ENCODE measurements at regions not wholly inside any gene's neighbourhood (a gene's known extent, or its start where the extent isn't known, plus 50 kb on each side); places are given as distances from the start of the nearest gene placed in this dataset.
A peak's percentile ranks its signal among the peaks of the same experiment; 100 is the strongest.

DNA sequence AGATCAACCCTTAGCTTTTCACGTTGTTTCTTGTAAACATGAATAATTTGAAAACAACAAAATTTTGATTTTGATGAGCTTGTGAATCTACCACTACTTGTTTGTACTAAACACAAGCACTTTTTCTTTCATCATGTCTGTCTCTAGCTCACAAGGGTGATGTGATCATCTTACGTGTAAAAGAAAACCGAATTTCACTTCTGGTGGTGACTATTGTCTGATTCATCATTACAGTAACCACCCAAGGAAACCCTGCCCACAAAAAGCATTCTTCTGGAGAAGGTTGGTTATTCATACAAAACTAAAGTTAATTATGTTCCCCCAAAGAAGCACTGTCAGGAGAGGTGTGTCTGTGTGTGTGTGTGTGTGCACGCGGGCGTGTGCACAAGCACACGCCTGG lies 285.4 kb downstream of the ZNF516 start:
- intact Hi-C loops (cut with DNase I), result no loop called here
- no peak for DNase-seq
- no peak for ATAC-seq

DNA sequence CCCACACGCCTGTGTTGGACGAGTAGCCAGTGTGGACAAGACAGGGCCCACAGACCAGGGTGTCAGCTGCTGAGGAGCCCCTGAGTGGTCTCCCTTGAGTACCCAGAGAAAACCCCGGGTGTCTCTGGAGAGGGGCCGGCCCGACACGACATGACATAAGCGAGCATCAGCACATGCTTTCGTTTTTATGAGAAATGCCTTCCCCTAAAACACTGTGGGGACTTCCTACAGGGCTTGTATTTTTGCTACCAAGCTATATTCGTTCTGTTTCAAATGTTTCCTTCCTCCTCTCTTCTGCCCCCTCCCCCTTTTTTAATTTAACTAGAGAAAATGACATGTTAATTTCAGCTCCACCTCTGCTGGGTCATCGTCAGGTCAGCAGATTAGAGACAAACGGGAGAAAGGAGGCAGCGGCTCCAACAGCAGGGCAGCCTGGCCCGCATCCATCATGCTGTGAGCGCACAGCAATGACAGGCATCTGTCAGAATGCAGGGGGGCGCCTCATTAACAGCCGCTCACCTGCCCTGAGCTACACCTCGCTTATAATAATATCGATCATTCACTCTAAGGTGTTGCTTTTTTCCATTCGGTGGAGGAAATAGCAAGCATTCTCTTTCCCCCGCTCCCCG lies 286.2 kb downstream of the ZNF516 start:
- no peak for DNase-seq
- intact Hi-C loops (cut with DNase I), result no loop called here
- ATAC-seq, result peak in 1 of 2 donors; percentile 71

DNA sequence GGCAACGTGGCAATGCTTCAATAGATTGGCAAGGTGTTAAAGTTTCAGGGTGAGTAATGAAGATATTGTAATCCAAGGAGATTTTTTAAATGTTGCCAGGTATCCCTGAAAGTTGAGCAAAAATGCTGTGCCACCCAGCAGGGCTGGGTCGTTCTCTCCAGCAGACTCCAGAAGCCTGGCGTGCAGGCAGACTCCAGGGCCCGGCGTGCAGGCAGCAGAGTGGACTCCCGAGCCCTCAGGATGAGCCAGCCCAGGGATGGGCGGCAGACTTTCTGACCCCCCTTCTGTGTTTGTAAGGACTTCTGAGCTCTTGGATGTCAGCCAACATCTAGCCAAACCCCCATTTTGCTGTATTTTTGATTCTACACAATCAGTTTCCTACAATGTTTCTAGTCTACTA lies 289.1 kb downstream of the ZNF516 start:
- DNase-seq (no peak), ATAC-seq (no peak)
- intact Hi-C loops (cut with DNase I), result no loop called here

DNA sequence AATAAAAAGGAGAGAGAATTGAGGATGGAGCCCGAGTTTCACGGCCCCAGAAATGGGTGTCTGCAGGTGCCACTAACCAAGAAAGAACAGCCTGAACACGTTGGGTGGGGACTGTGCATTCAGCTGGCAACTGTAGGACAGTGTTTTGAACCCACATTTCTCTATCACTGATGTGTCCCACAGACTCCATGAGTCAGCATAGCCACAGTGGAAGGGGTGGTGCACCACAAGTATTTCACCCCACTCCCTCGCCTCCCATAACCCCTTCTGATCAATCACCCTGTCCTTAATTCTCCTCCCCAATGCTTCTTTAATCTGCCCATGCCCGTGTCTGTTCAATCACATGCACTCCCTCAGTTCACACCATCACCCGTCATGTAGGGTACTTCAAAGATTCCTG lies 291.5 kb downstream of the ZNF516 start:
- intact Hi-C loops (cut with DNase I), result no loop called here
- ATAC-seq (no peak), DNase-seq (no peak)

DNA sequence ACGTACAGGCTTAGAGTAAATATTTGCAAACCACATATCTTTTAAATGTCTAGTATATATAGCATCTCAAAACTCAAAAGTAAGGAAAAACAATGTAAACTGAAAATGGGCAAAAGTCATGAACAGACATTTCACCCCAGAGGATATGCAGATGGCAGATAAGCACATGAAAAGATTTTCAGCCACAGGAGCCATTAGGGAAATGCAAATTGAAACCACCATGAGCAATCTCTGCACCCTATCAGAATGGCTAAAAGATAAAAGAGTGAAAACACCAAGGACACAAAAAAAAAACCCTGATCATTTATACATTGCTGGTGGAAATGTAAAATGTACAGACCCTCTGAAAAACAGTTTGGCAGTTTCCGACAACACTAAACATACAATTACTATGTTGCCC lies 292.7 kb downstream of the ZNF516 start:
- ATAC-seq, result no peak
- intact Hi-C loops (cut with DNase I), result no loop called here

DNA sequence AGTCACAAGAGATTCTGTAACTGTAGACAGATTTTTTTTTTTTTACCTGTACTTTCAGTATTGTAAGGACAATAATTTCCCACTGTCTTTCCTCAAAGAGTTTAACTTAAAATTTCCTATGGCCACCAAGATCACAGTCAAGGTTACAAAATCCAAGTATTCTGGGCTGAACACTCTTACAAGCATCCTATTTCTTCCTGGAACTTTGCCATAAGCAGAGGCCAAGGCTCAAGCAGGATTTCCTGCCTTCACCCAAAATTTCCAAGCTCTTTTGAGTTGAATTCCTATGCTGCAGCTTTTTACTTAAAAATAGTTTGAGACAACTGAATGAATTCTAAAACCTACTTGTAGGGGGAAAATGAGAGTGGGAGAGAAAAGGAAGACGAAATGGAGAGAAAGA lies 299.4 kb downstream of the ZNF516 start:
- DNase-seq (no peak), ATAC-seq (no peak)
- intact Hi-C loops (cut with DNase I), result no loop called here

More for the DNA sequence above, 292.7 kb downstream of the ZNF516 start:
- no peak for DNase-seq

DNA sequence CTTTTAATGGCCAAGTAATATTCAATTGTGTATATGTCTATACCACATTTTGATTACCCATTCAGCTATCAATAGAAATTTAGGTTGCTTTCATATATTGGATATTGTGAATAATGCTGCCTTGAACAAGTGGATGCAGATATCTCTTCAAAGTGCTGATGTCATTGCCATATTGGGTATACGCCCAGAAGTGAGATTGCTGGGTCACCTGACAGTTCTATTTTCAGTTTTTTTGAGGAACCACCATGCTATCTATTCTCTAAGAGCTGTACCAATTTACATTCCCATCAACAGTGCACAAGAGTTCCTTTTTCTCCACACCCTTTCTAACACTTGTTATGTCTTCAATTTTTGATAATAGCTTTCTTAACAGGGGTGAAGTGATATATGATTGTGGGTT lies 306.9 kb downstream of the ZNF516 start:
- intact Hi-C loops (cut with DNase I), result no loop called here
- ATAC-seq, result no peak
- no peak for DNase-seq

DNA sequence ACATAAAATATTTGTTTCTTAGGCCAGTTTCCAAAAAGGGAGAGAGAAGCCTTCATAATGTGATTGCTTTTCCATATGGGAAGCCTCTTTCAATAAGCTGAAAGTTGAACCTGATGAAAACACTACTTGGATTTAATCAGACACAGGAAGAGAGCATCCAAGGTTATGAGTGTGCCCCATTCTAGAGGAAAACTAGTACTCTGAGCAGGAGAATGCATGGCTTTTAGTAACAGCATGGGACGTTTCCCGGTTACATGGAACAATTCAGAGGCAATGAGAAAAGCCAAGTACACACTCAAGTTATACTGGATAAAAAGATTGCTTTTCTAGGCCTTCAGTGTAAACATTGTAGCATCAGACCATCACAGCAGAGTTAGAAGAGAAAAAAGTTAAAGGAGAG lies 315.8 kb downstream of the ZNF516 start:
- DNase-seq, result no peak
- no peak for ATAC-seq
- intact Hi-C loops (cut with DNase I), result no loop called here

DNA sequence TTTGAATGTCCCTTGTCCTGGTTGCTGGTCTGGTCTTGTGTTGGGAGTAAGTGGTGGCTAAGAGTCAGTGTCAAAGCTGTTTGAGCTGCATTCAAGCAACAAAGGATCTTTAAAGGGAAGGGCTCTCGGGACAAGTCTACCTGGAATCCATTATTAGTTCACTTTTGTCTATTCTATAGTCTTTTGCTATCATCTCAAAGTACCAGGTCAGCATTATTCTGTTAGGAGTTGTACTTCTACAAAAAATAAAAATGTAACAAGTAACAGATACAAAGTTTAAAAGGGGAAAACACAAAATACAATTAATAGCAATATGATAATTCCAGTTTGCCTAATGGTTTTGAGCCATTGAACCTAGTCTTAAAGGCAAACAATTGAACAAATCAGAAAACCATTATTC lies 317.9 kb downstream of the ZNF516 start:
- intact Hi-C loops (cut with DNase I), result no loop called here
- no peak for DNase-seq
- ATAC-seq, result no peak

DNA sequence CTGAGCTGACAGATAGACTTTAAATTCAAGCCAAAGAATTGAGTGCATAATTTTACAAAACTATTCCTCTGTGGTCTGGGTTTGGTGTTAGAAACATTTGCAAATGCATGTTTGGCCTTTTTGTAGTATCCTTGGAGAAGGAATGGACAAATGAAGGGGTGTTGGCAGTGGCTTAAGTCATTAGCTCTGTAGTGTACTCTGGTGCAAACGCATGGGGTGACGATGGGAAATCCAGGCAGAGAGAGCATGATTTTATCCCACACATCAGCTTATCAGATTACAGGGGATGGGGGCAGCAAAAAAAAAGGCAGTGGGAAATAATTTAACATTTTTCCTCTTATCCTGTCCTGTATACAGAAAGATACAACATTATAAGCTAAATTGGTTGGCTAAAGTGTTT lies 320.6 kb downstream of the ZNF516 start:
- DNase-seq (no peak), ATAC-seq (no peak)
- intact Hi-C loops (cut with DNase I), result no loop called here

DNA sequence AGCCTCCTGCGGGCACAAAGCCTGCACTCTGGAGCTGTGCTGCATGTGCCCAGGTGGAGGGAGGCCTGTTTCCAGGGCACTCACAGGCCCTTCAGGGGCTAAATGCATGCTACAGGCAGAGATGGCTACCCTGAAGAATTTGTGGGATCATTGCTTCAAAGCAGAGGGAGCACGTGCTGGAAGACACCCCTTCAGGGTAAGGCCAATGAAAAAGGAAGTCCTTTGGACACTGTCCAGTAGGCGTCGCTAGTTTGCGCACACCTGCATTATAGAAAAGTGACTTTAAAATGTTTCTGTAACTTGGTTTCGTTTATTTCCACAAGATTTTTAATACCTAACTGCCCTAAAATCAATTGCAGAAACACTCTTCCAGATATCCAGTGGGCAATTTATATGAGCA lies 325.3 kb downstream of the ZNF516 start:
- intact Hi-C loops (cut with DNase I), result no loop called here
- ATAC-seq (no peak), DNase-seq (no peak)

DNA sequence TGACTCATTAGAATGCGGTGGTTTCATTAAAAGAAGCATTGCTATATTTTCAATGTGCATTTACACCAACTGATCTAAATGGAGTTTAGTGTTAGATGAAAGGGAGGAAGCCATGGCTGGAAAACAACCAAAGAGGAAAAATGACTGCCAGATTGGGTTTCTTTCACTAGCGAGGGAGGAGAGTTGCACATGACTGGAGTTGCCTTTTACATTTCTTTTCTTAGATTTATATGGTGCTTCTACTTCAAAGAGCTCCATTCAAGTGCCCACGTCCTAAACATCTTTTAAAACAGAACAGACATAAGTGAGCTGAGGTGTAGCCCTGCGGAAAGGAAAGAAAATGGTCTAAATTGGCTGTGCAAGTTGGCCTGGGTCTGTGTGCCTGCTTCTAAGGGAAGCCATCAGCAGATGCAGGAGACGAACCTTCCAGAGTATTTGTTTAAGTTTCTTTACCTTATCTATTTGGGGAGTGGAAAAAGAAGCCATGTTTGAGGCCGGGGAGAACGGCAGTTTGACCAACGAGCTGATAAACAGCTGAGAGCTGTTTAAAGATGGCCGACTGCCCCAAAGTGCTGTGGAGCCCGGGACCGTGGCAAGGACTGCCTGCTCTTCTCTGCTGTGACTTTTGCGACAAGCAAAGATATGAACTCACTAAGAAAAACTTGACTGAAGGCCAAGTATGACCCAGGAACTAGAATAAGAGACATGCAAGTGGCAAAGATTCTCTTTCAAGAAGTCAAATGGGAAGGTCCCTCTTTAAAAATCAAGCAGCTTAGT lies 327.0 kb downstream of the ZNF516 start:
- no peak for ATAC-seq

DNA sequence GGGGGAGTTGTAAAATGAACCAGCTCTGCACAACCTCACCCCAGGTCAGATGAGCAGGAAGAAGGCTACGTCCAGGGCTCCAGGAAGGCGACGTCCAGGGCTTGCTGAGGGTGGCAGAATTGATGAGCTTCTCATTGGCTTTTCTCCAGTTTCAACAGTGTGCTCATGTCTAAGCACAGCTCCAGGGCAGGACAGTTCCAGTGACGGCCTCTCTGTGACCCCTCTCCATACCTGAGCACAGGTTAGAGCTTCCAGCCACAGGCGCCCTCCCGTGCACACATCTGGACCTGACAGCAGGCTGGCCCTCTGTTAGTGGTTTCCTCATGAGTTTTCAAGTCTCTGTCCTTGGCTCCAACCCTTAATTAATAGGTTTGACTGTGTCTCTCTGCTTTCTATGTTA lies 327.6 kb downstream of the ZNF516 start:
- intact Hi-C loops (cut with DNase I), result no loop called here
- ATAC-seq (no peak), DNase-seq (no peak)

More for the DNA sequence above, 327.0 kb downstream of the ZNF516 start:
- no peak for DNase-seq
- intact Hi-C loops (cut with DNase I), result no loop called here

DNA sequence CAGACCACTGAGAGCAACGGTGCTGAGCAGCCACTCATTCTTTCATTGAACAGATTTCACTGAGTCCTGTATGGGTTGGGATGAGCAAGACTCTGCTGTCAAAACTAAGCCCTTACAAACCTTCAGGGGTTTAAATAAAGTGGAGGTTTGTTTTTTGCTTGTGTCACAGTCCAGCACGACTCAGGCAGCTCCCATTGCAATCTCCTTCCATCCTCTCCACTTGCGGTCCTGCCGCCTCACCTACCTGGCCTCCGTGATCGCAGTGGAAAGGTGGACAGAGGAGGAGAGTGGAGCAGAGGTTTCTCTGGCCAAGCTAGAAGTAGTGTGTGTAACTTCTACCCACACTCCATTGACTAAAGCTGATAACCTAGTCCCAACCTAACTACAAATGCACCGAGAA lies 332.2 kb downstream of the ZNF516 start:
- DNase-seq (no peak), ATAC-seq (no peak)
- intact Hi-C loops (cut with DNase I), result no loop called here

DNA sequence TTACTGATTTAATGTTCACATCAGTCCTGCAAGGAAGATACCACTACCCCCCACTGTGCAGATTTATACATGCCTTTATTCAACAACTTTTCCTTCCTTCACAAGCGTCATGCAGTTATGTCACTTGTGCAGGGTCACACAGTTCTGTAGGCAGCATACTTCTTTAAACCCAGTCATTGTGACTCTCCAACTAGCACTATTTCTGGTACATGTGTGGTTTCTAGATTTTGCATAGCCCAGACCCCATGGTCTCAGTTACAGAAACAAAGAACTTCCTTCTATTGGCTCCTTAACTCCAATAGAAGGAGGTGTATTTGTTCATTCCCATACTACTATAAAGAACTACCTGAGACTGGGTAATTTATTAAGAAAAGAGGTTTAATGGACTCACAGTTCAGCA lies 333.1 kb downstream of the ZNF516 start:
- intact Hi-C loops (cut with DNase I), result no loop called here
- no peak for ATAC-seq
- DNase-seq, result no peak

DNA sequence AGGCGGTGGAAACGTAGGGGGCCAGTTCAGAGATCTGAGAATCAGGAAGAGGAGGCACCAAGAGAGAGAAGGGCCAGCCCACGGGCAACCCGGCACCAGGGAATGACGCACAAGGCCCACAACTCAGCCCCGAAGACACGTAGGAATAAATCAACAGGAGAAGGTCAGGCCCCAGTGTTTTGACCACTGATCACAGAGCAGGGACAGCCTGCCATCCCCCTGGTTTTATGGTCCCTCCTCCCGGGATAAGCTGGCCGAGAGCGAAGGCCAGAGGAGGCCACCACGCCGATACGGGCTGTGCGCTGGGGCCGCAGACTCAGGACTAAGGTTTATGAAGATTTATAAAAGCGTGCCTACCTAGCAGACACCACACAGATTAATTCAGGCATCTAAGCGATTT lies 341.4 kb downstream of the ZNF516 start:
- ATAC-seq (no peak), DNase-seq (no peak)
- intact Hi-C loops (cut with DNase I), result no loop called here

DNA sequence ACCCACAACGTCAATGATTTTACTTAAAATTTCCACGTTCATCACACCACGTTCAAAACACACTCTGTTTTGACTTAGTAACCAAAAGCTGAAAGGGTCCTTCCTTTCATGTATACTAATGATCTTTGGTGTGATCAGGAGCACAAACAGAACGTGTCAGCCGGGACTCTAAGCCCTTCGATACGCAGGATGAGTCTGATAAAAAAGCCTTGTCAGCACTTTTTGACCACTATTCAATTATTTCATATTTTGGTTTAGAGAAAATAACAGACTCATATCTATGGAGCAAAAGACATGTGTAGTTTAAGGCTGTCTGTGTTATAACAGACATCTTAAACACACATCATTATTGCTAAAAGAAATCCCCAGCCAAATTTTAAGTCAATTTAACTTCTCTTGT lies 345.3 kb downstream of the ZNF516 start:
- DNase-seq (no peak), ATAC-seq (no peak)
- intact Hi-C loops (cut with DNase I), result no loop called here

DNA sequence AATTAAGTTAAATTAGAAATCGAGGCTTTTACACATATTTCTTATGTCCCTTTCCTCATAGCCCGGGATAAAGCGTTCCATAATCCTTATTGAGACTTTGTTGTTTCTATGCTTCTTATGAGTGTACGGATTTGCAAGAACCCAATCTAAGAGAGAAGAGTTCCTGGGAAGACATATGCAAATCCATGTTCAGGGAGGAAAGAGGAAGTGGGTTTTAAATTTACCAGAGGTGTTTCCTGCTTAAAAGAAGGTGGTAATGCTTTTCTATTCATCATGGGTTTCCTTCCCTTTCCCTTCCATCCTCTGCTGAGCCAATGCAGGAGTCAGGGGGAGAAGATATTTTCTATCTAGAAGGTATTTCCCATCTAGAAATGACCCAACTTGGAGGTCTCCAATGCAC lies 345.8 kb downstream of the ZNF516 start:
- intact Hi-C loops (cut with DNase I), result no loop called here
- ATAC-seq (no peak), DNase-seq (no peak)

DNA sequence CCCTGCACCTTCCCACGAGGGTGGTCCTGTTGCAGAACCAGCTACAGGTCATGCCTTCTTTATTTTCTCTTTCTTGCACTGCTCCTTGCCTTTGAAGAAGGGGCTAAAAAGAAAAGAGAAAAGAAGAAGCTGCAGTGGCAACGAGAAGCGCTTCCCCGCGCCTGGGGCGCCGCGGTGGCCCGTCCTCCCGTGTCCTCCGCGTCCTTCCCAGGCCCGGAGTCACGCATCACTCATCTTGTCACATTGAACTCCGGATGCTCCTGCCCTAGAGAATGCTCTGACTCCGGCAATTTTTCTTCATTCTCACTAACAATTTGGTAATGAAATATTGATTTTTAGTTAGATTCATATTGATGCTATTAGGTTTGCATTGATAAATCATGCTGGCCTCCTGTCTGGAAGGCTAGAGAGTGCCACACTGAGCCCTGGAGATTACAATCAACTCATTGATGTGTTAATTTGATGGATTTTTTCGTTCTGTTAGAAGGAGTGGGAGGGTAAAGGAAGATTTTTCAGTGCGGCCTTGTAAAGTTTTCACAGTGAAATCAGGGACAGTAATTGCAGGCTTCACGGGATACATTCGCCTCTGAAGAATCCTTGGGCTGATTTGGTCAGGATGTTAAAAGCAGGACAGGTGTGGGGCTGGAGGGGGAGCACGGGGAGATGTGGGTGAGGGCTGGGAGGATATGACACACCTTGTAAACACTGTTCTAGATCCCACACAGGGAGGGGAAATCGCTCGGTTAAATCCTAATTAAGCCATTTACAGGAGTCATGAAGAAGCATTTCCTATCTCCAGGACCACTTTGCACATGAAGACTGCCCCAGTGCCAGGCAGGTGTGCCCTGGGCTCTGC lies 349.3 kb downstream of the ZNF516 start:
- no peak for ATAC-seq
- DNase-seq, result no peak
- intact Hi-C loops (cut with DNase I), result no loop called here

DNA sequence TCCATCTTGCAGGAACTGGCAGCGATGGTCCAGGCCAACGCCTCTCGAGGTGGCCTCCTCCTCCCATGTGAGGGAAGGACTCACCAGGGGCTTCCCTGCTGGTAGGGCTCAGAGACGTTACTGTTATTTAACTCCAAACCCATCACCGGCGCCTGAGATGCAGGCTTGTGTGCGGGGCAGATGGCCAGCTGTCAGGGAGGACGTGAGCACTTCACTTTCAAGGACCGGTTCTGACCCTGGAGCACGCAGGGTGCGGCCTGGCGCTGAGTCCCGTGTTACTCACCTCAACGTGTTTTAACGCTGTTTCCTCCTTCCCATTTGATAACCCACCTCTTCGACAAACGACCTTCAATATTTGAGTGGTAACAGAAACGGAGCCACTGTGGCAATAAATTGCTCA lies 350.2 kb downstream of the ZNF516 start:
- intact Hi-C loops (cut with DNase I), result no loop called here
- no peak for ATAC-seq
- DNase-seq, result no peak
